ENCODE measurements at regions not wholly inside any gene's neighbourhood (a gene's known extent, or its start where the extent isn't known, plus 50 kb on each side); places are given as distances from the start of the nearest gene placed in this dataset.

GRCh38 chr4:23036921-23037495 is 344.3 kb downstream of the GBA3 start:
- no peak overlapping the region for H3K4me3 ChIP-seq
- intact Hi-C loops (cut with DNase I), result no loop called here
- no peaks in the 10 kb centered on the region for H3K36me3 ChIP-seq
- H3K27me3 ChIP-seq, result no peaks in the 10 kb centered on the region
- no peak for TF ChIP-seq CTCF (IDR thresholded peaks at IDR 0.05)
- no peak overlapping the region for H3K27ac ChIP-seq
- no peak for DNase-seq
- ATAC-seq, result no peak
- H3K9me3 ChIP-seq, result no peaks in the 10 kb centered on the region
- H3K4me1 ChIP-seq, result no peaks in the 10 kb centered on the region

- no peaks in the 10 kb centered on the region for H3K36me3 ChIP-seq
- intact Hi-C loops (cut with DNase I), result no loop called here
- no peak for ATAC-seq
- no peak overlapping the region for H3K27ac ChIP-seq
- no peaks in the 10 kb centered on the region for H3K27me3 ChIP-seq
- no peaks in the 10 kb centered on the region for H3K4me1 ChIP-seq
- no peak for TF ChIP-seq CTCF (IDR thresholded peaks at IDR 0.05)
- no peak overlapping the region for H3K4me3 ChIP-seq
- H3K9me3 ChIP-seq, result no peaks in the 10 kb centered on the region
- DNase-seq, result no peak
Measured at GRCh38 chr4:23036503-23036902, 343.8 kb downstream of the GBA3 start.

DNA sequence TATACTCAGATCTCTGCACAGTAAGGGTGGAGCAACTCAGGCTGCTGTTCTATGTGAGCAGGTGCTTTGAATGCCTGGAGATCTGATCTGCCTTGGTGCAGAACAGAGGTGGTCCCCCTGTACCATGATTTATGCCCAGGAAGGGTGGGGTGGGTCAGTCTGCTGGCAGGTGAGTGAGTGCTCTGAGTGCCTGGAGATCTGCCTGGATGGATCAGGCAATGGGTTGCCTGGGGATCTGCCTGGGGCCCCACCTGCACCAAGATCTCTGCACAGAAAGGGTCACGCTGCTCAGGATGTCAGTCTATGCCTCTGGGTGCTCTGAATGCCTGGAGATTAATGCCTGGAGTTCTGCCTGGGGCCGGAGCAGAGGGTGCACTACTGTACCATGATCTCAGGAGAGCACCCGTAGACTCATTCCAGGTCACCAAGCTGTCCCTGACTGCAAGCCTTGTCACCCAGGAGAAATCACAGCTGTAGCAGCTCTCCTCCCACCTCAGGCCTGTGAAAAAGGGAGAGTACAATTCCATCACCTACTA is 342.9 kb downstream of the GBA3 start:
- DNase-seq, result no peak
- TF ChIP-seq CTCF (IDR thresholded peaks at IDR 0.05), result no peak
- Histone ChIP-seq H3K27ac (no peak overlapping the region), H3K27me3 (no peaks in the 10 kb centered on the region), H3K9me3 (no peaks in the 10 kb centered on the region), H3K4me1 (no peaks in the 10 kb centered on the region), H3K4me3 (no peak overlapping the region), H3K36me3 (no peaks in the 10 kb centered on the region)
- ATAC-seq, result no peak
- intact Hi-C loops (cut with DNase I), result no loop called here

DNA sequence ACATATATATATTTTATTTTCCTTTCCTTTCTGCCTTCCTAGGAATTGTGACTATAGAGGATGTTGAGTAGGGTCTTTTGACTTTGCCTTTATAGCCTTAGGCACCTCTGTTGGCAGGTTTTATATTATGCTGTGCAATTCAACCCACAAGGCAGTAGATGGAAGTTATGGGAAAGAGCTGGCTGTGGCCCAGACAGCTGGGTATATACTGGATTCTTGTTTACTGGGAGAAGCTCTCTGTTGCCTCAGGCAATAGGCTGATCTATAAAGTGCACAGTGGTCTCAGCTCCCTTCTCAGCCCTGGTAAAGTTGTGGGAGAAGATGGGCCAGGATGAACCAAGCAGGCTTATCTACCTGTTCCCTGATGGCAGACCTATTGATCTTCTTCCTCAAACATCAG is 342.0 kb downstream of the GBA3 start:
- no peak for DNase-seq
- no peak overlapping the region for H3K27ac ChIP-seq
- ATAC-seq, result no peak
- H3K9me3 ChIP-seq, result no peaks in the 10 kb centered on the region
- no peaks in the 10 kb centered on the region for H3K36me3 ChIP-seq
- no peak overlapping the region for H3K4me3 ChIP-seq
- H3K27me3 ChIP-seq, result no peaks in the 10 kb centered on the region
- intact Hi-C loops (cut with DNase I), result no loop called here
- TF ChIP-seq CTCF (IDR thresholded peaks at IDR 0.05), result no peak
- H3K4me1 ChIP-seq, result no peaks in the 10 kb centered on the region

DNA sequence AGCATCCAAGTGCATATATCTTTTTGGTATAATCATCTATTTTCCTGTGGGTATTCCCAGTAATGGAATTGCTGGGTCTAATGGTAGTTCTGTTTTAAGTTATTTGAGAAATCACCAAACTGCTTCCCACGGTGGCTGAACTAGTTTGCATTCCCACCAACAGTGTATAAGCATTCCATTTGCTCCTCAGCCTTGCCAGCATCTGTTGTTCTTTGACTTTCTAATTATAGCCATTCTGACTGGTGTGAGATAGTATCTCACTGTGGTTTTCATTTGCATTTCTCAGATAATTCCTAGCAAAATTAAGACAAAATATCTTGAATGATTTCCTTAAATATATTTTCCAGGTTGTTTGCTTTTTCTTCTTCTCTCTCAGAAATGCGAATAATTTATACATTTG is 341.1 kb downstream of the GBA3 start:
- no peak for TF ChIP-seq CTCF (IDR thresholded peaks at IDR 0.05)
- Histone ChIP-seq H3K9me3 (no peaks in the 10 kb centered on the region), H3K27ac (no peak overlapping the region), H3K36me3 (no peaks in the 10 kb centered on the region), H3K4me3 (no peak overlapping the region), H3K27me3 (no peaks in the 10 kb centered on the region), H3K4me1 (no peaks in the 10 kb centered on the region)
- no peak for DNase-seq
- no peak for ATAC-seq
- intact Hi-C loops (cut with DNase I), result no loop called here
